ENCODE measurements at regions not wholly inside any gene's neighbourhood (a gene's known extent, or its start where the extent isn't known, plus 50 kb on each side); places are given as distances from the start of the nearest gene placed in this dataset.

- Histone ChIP-seq H3K9me3 (no peaks in the 10 kb centered on the region), H3K4me3 (no peak overlapping the region), H3K4me1 (ENCODE audit: control insufficient read depth in 1 of 2, low read depth in 2 of 2) (no peaks in the 10 kb centered on the region), H3K27ac (no peak overlapping the region), H3K27me3 (replicated peaks; ENCODE audit: insufficient read depth) (no peaks in the 10 kb centered on the region), H3K36me3 (no peaks in the 10 kb centered on the region)
- ATAC-seq (ENCODE audit: insufficient number of reproducible peaks, low FRiP score, low read depth) (no peak), DNase-seq (ENCODE audit: low spot score) (no peak)
- no peak for TF ChIP-seq CTCF (IDR thresholded peaks at IDR 0.05)
Observed at GRCh38 chr11:42465623-42466022, 846.2 kb upstream of the API5 start.

- H3K27ac ChIP-seq = no peak overlapping the region
- no peak for DNase-seq (ENCODE audit: low spot score)
- no peak for ATAC-seq (ENCODE audit: insufficient number of reproducible peaks, low FRiP score, low read depth)
- H3K4me1 ChIP-seq (ENCODE audit: control insufficient read depth in 1 of 2, low read depth in 2 of 2) = no peaks in the 10 kb centered on the region
- no peaks in the 10 kb centered on the region for H3K9me3 ChIP-seq
- no peak for TF ChIP-seq CTCF (IDR thresholded peaks at IDR 0.05)
- H3K36me3 ChIP-seq = no peaks in the 10 kb centered on the region
- no peaks in the 10 kb centered on the region for H3K27me3 ChIP-seq (replicated peaks; ENCODE audit: insufficient read depth)
- no peak overlapping the region for H3K4me3 ChIP-seq
Observed at GRCh38 chr11:42473106-42473505, 838.7 kb upstream of the API5 start.

GRCh38 chr11:42482822-42483221 is 829.0 kb upstream of the API5 start:
- ATAC-seq (ENCODE audit: insufficient number of reproducible peaks, low FRiP score, low read depth) = no peak
- no peak overlapping the region for H3K4me3 ChIP-seq
- H3K36me3 ChIP-seq = no peaks in the 10 kb centered on the region
- no peaks in the 10 kb centered on the region for H3K4me1 ChIP-seq (ENCODE audit: control insufficient read depth in 1 of 2, low read depth in 2 of 2)
- H3K27ac ChIP-seq = no peak overlapping the region
- TF ChIP-seq CTCF (IDR thresholded peaks at IDR 0.05) = no peak
- no peaks in the 10 kb centered on the region for H3K27me3 ChIP-seq (replicated peaks; ENCODE audit: insufficient read depth)
- H3K9me3 ChIP-seq = no peaks in the 10 kb centered on the region
- no peak for DNase-seq (ENCODE audit: low spot score)

GRCh38 chr11:42490506-42490905 is 821.3 kb upstream of the API5 start:
- TF ChIP-seq CTCF (IDR thresholded peaks at IDR 0.05) = no peak
- Histone ChIP-seq H3K4me1 (ENCODE audit: control insufficient read depth in 1 of 2, low read depth in 2 of 2) (no peaks in the 10 kb centered on the region), H3K4me3 (no peak overlapping the region), H3K9me3 (no peaks in the 10 kb centered on the region), H3K27me3 (replicated peaks; ENCODE audit: insufficient read depth) (no peaks in the 10 kb centered on the region), H3K27ac (no peak overlapping the region), H3K36me3 (no peaks in the 10 kb centered on the region)
- DNase-seq (ENCODE audit: low spot score) (no peak), ATAC-seq (ENCODE audit: insufficient number of reproducible peaks, low FRiP score, low read depth) (no peak)

- H3K36me3 ChIP-seq = no peaks in the 10 kb centered on the region
- DNase-seq (ENCODE audit: low spot score) (no peak), ATAC-seq (ENCODE audit: insufficient number of reproducible peaks, low FRiP score, low read depth) (no peak)
- H3K27ac ChIP-seq = no peak overlapping the region
- H3K27me3 ChIP-seq (replicated peaks; ENCODE audit: insufficient read depth) = no peaks in the 10 kb centered on the region
- H3K4me3 ChIP-seq = no peak overlapping the region
- TF ChIP-seq CTCF (IDR thresholded peaks at IDR 0.05) = no peak
- H3K9me3 ChIP-seq = no peaks in the 10 kb centered on the region
- H3K4me1 ChIP-seq (ENCODE audit: control insufficient read depth in 1 of 2, low read depth in 2 of 2) = no peaks in the 10 kb centered on the region
Observed at GRCh38 chr11:42494459-42494858, 817.3 kb upstream of the API5 start.
